Prostate gland (tissue), 2 donors: ENCODE measurements at regions not wholly inside any gene's neighbourhood (a gene's known extent, or its start where the extent isn't known, plus 50 kb on each side); places are given as distances from the start of the nearest gene placed in this dataset.

Experiments
- POLR2AphosphoS5 ChIP-seq: sonication (generic); formaldehyde crosslinking; IDR thresholded peaks from one replicate; pipeline ENCODE4 v1.6.1; 2017; ENCODE audit warnings: antibody characterized with exemption
- TF ChIP-seq, protein P1 (sequence below), 4 experiments: fragments of 200-600 bp in 2 of 4; fragments of 450-650 bp in 2 of 4; sonication (generic) in 2 of 4; IDR thresholded peaks; 1 replicate in 3 of 4; 2 replicates in 1 of 4; pipeline ENCODE4 v1.5.1; 2016 to 2019; ENCODE audit warnings: antibody characterized with exemption in 4 of 4, mild to moderate bottlenecking in 2 of 4, moderate library complexity in 2 of 4

DNA sequence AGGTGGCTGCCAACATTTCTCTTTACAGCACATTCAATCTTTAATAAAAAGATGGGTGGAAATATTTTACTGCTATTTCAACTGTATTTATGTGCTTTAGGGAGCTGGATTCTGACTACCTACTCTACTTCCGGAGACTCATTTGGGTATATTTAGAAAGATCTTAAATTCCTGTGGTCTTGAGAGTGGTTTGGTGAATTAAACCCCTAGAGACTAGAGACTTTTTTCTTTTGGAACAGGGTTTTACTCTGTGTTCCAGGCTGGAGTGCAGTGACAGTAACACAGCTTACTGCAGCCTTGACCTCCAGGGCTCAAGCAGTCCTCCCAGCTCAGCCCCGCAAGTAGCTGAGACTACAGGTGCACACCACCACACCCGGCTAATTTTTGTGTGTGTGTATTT, 79.0 kb upstream of the HABP2 start:
- TF ChIP-seq, protein P1, sequence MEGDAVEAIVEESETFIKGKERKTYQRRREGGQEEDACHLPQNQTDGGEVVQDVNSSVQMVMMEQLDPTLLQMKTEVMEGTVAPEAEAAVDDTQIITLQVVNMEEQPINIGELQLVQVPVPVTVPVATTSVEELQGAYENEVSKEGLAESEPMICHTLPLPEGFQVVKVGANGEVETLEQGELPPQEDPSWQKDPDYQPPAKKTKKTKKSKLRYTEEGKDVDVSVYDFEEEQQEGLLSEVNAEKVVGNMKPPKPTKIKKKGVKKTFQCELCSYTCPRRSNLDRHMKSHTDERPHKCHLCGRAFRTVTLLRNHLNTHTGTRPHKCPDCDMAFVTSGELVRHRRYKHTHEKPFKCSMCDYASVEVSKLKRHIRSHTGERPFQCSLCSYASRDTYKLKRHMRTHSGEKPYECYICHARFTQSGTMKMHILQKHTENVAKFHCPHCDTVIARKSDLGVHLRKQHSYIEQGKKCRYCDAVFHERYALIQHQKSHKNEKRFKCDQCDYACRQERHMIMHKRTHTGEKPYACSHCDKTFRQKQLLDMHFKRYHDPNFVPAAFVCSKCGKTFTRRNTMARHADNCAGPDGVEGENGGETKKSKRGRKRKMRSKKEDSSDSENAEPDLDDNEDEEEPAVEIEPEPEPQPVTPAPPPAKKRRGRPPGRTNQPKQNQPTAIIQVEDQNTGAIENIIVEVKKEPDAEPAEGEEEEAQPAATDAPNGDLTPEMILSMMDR (IDR thresholded peaks at IDR 0.05), result no peak
- no peak for TF ChIP-seq POLR2AphosphoS5
